Lower leg skin (tissue), 3 donors: ENCODE measurements at regions not wholly inside any gene's neighbourhood (a gene's known extent, or its start where the extent isn't known, plus 50 kb on each side); places are given as distances from the start of the nearest gene placed in this dataset.

Experiments
- CTCF ChIP-seq, 3 donors: fragments of 450-650 bp; IDR thresholded peaks; one replicate each; pipeline ENCODE4 v1.5.1; 2016; ENCODE audit warnings: antibody characterized with exemption in 3 of 3, mild to moderate bottlenecking in 3 of 3, moderate library complexity in 2 of 3
- POLR2A ChIP-seq, 2 donors: fragments of 450-650 bp; IDR thresholded peaks; one replicate each; pipeline ENCODE4 v1.6.1; 2016 to 2017; ENCODE audit warnings: antibody characterized with exemption in 2 of 2, mild to moderate bottlenecking in 1 of 2, moderate library complexity in 1 of 2

- TF ChIP-seq CTCF (IDR thresholded peaks at IDR 0.05) (no peak), POLR2A (IDR thresholded peaks at IDR 0.05) (no peak)
Measured at GRCh38 chr7:31458203-31458602, 55.7 kb upstream of the ITPRID1 start.
